ENCODE measurements at regions not wholly inside any gene's neighbourhood (a gene's known extent, or its start where the extent isn't known, plus 50 kb on each side); places are given as distances from the start of the nearest gene placed in this dataset.

DNA sequence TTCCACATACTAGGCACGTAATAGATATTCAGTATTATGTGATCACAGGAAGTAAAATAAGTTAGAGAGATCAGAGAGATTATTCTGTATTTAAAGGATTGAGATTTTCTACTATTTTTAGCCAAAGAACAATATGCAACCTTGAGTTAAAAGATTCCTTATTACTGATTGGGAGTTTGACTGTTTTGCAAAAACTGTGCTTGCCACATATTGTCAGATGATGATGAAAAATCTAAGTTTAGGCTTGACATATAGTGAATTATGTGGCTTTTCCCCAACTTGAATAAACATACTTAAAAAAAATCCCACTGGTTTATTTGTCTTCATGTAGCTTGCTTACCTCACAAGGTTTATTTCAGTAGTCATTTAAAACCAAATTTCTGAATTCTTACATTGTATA is 194.4 kb downstream of the KCNRG start:
- H3K9me2 ChIP-seq (replicated peaks; ENCODE audit: insufficient read depth, low read length): no peaks in the 10 kb centered on the region
- H3K27me3 ChIP-seq (ENCODE audit: low read length): no peaks in the 10 kb centered on the region
- H3K9me3 ChIP-seq (ENCODE audit: insufficient read depth, low read length): peaks cover 15% of the 10 kb centered on the region; the same call in 1 of the 2 replicates
- H2AFZ ChIP-seq (ENCODE audit: low read depth, low read length, severe bottlenecking): no peak overlapping the region
- H3K36me3 ChIP-seq (ENCODE audit: low read length): 0 out of 2 replicates have a peak, but pooled peaks cover 3% of the 10 kb centered on the region
- H3K4me2 ChIP-seq (ENCODE audit: low read depth, low read length, poor library complexity, severe bottlenecking): peak overlapping the region; percentile 38
- TF ChIP-seq, protein P1, sequence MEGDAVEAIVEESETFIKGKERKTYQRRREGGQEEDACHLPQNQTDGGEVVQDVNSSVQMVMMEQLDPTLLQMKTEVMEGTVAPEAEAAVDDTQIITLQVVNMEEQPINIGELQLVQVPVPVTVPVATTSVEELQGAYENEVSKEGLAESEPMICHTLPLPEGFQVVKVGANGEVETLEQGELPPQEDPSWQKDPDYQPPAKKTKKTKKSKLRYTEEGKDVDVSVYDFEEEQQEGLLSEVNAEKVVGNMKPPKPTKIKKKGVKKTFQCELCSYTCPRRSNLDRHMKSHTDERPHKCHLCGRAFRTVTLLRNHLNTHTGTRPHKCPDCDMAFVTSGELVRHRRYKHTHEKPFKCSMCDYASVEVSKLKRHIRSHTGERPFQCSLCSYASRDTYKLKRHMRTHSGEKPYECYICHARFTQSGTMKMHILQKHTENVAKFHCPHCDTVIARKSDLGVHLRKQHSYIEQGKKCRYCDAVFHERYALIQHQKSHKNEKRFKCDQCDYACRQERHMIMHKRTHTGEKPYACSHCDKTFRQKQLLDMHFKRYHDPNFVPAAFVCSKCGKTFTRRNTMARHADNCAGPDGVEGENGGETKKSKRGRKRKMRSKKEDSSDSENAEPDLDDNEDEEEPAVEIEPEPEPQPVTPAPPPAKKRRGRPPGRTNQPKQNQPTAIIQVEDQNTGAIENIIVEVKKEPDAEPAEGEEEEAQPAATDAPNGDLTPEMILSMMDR (IDR thresholded peaks at IDR 0.05; ENCODE audit: insufficient read depth, low read length, poor library complexity, severe bottlenecking): no peak
- TF ChIP-seq EZH2phosphoT487 (conservative IDR thresholded peaks at IDR 0.05; ENCODE audit: low read length): no peak
- H3K27ac ChIP-seq (ENCODE audit: low read depth, low read length): no peak overlapping the region
- no peaks in the 10 kb centered on the region for H3K79me2 ChIP-seq (ENCODE audit: insufficient read depth, low read length)
- no peaks in the 10 kb centered on the region for H4K20me1 ChIP-seq (ENCODE audit: low read depth, low read length)
- H3K9ac ChIP-seq (ENCODE audit: low read length): no peak overlapping the region
- H3F3A ChIP-seq (ENCODE audit: insufficient read depth): no peaks in the 10 kb centered on the region
- H3K4me3 ChIP-seq (ENCODE audit: insufficient read depth, low read length, poor library complexity, severe bottlenecking): no peak overlapping the region

DNA sequence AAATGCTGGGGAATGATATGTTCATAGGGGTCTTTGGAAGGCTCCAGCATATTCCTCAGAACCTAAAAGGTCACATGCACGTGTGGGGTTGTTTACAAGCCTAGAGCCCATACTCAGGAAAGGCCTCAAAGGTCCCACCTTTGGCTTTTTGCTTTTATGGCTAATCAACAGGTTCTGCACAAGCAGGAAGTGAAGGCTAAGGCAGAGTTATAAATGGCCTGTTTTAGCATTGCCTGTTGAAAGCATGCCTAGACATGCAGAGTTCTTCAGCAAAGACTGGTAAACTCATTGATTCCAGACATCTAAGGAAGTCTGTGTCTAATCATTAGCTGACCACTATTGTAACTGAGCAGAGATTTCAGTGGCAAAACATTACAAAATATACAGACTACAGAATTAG is 198.3 kb downstream of the KCNRG start:
- H3K4me2 ChIP-seq (ENCODE audit: low read depth, low read length, poor library complexity, severe bottlenecking): no peak overlapping the region
- H3K4me3 ChIP-seq (ENCODE audit: insufficient read depth, low read length, poor library complexity, severe bottlenecking): no peak overlapping the region
- H2AFZ ChIP-seq (ENCODE audit: low read depth, low read length, severe bottlenecking): no peak overlapping the region
- H3K9ac ChIP-seq (ENCODE audit: low read length): no peak overlapping the region
- H3K9me3 ChIP-seq (ENCODE audit: insufficient read depth, low read length): peaks cover 16% of the 10 kb centered on the region; the same call in 1 of the 2 replicates
- no peaks in the 10 kb centered on the region for H3K27me3 ChIP-seq (ENCODE audit: low read length)
- no peaks in the 10 kb centered on the region for H3K79me2 ChIP-seq (ENCODE audit: insufficient read depth, low read length)
- no peaks in the 10 kb centered on the region for H4K20me1 ChIP-seq (ENCODE audit: low read depth, low read length)
- no peak overlapping the region for H3K27ac ChIP-seq (ENCODE audit: low read depth, low read length)
- H3K9me2 ChIP-seq (replicated peaks; ENCODE audit: insufficient read depth, low read length): no peaks in the 10 kb centered on the region
- H3K36me3 ChIP-seq (ENCODE audit: low read length): 0 out of 2 replicates have a peak, but pooled peaks cover 3% of the 10 kb centered on the region
- H3F3A ChIP-seq (ENCODE audit: insufficient read depth): no peaks in the 10 kb centered on the region
- no peak for TF ChIP-seq EZH2phosphoT487 (conservative IDR thresholded peaks at IDR 0.05; ENCODE audit: low read length)
- TF ChIP-seq, protein P1 (IDR thresholded peaks at IDR 0.05; ENCODE audit: insufficient read depth, low read length, poor library complexity, severe bottlenecking): no peak

DNA sequence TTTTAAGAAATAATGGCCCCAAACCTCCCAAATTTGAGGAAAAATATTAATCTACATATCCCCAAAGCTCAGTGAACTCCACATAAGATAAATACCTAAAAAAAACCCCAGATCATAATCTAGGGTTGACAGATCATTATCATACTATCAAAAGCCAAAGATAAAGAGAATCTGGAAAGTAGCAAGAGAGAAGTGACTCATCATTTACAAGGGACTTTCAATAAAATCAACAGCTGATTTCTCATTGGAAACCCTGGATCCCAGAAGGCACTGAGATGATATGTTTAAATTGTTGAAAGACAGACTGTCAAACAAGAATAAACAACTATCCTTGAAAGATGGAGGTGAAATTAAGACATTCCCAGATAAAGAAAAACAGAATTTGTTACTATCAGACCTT is 199.3 kb downstream of the KCNRG start:
- Histone ChIP-seq H3K9me2 (replicated peaks; ENCODE audit: insufficient read depth, low read length) (no peaks in the 10 kb centered on the region), H3K9ac (ENCODE audit: low read length) (no peak overlapping the region), H3K27me3 (ENCODE audit: low read length) (no peaks in the 10 kb centered on the region), H3K27ac (ENCODE audit: low read depth, low read length) (no peak overlapping the region), H3K36me3 (ENCODE audit: low read length) (0 out of 2 replicates have a peak, but pooled peaks cover 3% of the 10 kb centered on the region), H3K4me2 (ENCODE audit: low read depth, low read length, poor library complexity, severe bottlenecking) (no peak overlapping the region), H3K79me2 (ENCODE audit: insufficient read depth, low read length) (no peaks in the 10 kb centered on the region), H3F3A (ENCODE audit: insufficient read depth) (no peaks in the 10 kb centered on the region), H3K4me3 (ENCODE audit: insufficient read depth, low read length, poor library complexity, severe bottlenecking) (no peak overlapping the region), H4K20me1 (ENCODE audit: low read depth, low read length) (no peaks in the 10 kb centered on the region), H3K9me3 (ENCODE audit: insufficient read depth, low read length) (peaks cover 16% of the 10 kb centered on the region; the same call in 1 of the 2 replicates), H2AFZ (ENCODE audit: low read depth, low read length, severe bottlenecking) (no peak overlapping the region)
- TF ChIP-seq, protein P1 (IDR thresholded peaks at IDR 0.05; ENCODE audit: insufficient read depth, low read length, poor library complexity, severe bottlenecking): no peak
- TF ChIP-seq EZH2phosphoT487 (conservative IDR thresholded peaks at IDR 0.05; ENCODE audit: low read length): no peak

Data from SU-DHL-6 (cell line).